HG03039 (cell line): ENCODE measurements at regions not wholly inside any gene's neighbourhood (a gene's known extent, or its start where the extent isn't known, plus 50 kb on each side); places are given as distances from the start of the nearest gene placed in this dataset.

ENCODE experiments used
- ATAC-seq: cut with Tn5 transposase; IDR thresholded peaks from one replicate; pipeline ENCODE4 v1.9.1; 2021; ENCODE audit warnings: mild to moderate bottlenecking, moderate library complexity; ENCODE audit not compliant: unreplicated experiment

DNA sequence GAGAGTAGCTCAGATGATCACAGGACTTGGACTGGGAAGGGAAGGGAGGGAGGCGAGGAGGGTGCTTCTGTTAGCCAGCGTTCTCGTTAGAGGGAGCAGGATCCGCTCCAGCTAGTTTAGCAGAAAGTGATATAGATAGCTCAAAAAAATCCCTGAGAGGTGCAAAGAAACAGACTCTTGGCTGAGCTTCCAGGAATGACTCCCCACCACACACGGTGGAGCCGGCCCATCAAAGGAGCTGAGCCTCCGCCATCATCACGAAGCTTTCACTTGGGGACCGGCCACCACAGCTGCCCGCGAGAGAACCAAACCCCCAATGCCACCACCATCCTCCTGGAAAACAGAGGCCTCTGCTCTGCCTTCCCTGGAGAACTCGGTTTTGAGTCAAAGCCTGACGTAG lies 124.6 kb upstream of the BCL2L14 start:
- ATAC-seq, result no peak

DNA sequence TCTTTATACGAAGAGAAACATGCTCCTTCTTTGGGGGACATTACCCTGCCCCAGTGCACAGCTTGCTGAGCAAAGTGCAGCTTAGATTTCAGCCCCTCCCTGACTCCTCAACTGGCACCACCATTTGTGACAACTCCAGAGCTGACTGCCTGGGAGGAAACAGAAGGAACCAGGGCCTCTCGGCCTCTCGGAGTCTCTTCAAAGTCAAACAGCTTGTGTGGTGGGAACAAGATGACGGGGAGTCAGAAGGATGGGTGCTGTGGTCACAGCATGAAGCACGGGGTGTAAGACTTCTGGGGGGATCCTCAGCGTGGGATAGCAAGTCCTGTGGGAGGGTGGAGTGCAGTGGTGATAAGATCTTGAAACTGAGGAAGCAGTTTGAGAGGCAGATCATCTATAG lies 123.5 kb upstream of the BCL2L14 start:
- no peak for ATAC-seq

DNA sequence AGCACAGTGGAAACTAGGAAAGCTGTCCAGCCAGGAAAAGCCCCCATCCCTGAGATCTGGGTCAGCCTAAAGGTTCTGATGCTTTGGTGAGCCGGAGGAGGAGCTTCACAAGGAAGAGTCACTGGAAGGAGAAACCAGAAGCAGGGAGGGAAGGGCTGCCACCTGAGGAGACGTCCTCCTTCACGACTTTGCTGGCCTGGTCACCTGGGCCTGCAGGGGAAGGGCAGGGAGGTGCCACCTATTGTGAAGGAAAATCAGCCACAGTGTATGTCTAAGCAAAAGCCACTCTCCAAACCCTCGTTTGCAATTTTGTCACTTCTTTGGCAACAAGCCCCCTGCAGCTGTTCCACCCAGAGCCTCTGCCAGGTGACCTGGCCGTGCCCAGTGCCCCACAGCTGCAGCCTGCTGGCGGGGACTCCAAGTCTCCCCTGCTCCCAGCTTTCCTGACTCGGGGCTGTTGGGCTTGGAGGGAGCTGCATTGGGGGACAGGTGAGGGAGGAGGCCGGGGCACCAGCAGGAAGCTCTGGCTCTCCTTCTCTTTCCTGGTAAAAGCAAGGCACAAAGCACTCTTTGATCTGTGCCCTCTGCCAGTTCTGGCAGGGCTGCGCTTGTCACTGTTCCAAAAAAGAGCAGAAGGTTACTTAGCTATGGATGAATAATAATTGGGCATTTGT lies 120.9 kb upstream of the BCL2L14 start:
- ATAC-seq, result no peak

DNA sequence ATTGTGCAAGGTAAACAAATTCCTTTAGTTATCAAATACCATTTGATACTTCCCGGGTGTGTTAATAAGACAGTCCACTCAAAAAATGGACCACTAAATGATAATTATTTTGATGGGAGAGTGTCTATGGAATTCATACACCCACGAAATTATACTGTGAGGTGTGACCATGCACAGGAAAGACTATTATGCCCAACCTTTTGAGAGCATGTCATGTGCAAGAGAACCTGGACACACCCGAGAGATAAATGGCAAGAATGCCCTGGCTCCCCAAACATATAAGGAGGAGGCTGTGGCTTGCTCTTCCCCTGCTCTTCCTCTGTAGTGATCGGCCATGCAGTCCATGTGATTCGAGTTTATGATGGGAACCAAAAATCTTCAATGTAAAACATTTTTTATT lies 119.5 kb upstream of the BCL2L14 start:
- no peak for ATAC-seq

DNA sequence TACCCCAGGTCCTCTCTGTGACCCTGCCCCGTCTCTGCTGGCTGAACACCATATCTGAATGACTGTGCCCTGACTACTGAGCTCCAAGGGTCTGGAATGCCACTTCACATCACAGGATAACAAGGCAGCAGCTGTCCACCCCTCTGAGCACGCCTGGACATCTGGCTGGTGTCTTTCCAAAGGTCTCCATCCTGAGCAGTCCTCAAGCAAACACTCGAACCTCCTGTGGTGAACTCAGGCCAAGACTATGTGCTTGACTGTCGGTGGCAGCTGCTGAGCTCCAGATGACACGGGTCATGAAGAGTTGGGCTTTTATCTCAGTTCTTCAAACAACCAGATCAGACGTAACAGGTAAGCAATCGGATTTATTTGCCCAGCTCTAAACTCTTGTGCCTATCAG lies 117.2 kb upstream of the BCL2L14 start:
- no peak for ATAC-seq

DNA sequence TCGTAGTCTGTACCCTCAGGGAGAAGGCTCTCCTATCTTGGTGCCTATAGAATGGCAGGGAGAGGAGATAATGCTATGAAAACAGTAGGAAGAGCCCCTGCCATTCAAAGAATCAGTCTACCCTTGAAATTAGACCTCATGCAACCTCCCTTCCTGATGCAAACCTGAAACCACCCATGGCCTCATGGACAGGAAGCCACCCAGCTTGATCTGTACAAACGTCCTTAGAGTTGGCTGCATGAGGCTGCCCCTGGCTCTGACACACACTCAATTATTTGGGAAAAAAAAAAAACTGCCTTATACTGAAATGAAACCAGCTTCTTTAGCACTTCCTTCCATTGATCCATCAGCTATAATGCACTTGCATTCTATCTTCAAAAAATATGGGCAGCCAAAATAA lies 116.6 kb upstream of the BCL2L14 start:
- ATAC-seq, result no peak

DNA sequence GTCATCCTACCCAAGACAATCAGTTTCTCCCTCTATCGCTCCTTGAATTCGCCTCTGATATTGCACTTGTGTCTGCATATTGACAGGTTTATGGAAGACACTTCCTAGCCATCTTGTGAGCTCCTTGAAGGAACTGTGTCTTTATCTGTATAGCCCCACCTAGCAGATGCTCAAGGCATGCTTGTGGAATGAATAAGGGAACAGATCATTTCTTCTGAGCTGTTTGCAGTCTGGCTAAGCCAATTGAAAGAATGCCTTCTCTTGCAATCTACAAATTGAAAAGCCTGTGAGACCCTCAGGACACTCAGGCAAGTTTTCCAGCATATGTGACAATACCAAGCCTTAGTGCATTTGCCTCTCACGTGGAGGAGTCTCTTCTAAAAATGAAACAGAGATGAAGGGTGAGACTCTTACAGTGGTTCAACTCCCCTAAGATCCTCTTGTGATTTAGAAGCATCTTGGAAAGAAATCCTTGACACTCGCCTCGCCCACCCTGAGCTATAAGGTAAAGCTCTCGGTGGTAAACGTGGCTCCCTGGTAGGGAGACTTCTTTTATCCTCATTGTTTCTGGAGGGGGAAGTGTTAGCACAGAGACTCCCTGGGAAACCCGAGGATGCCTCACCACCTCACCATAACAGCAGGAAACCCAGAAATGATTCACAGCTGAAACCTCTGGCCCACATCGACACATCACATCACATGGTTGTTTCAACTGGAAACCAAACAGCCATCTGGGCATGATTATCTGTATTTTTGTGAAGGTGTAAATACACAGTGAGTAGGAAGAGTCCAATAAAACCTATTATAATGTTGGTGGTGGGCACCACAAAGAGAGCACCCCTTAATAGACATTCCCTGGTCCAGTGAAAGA lies 112.3 kb upstream of the BCL2L14 start:
- peak; percentile 51 for ATAC-seq

DNA sequence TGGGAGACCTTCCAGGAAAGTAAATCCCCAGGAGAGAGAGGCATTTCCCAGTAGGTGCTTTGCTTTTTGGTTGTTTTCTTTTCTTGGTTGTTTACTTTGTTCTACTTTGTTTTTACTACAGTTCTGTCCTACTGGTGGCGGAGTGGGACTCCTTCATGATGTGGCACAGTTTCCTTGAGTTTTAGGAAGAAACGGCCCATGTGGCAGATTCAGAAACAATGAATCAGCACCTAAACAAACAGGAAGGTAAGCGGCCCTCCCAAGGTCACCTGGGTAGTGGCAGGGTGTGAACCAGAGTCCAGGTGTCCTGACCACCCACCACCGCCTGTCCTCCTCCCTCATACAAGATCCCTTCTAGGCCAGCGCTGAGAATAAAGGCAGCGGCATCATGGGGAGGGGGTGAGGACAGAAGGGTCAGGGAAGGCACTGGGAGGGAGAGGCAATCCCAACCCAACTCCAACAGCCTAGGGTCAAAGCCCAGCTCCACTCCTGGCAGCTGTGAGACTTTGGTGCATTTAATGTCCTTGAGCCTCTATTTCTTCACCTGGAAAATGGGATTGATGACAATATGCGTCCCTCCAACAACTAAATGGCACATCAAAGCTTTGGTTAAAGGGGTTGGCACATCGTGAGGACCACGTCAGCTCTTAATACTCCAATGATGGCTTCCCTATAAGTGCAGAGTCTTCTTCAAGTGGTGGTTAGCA lies 111.5 kb upstream of the BCL2L14 start:
- ATAC-seq, result no peak

DNA sequence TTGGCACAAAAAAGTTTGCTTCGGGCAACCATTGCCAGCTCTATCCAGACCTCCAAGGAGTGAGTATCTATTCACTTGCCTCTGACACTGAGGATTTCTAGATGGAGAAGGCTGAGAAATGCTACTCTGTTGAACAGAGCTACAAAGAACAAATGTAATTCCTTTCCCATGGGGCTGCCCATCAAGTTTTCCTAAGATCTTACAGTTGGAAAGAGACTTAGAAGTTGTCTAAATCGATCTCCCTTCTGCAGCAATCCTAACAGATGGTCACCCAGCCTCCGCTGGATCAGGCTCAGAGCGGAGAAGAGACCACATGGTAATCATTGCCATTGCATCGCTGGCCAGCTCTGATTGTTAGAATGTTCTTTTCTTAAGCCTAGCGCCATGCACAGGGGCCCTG lies 110.1 kb upstream of the BCL2L14 start:
- ATAC-seq, result no peak

DNA sequence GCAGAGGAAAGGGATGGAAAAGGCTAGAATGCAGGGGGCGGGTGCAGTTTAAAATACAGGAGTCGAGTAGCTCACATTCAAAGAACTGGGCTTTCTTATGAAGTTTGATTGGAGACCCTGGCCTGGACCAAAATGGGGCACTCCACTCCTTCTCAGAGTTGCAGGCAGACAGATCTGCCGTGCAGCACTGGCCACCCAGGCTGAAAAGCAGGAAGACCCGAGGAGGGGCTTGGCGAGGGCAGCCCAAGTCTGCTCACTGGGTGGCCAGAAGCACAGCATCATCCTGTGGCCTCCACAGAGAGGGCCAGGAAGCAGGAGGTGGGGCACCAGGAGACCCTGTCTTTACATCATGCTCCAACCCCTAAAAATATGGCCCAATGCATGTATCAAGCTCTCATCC lies 109.1 kb upstream of the BCL2L14 start:
- ATAC-seq, result no peak

DNA sequence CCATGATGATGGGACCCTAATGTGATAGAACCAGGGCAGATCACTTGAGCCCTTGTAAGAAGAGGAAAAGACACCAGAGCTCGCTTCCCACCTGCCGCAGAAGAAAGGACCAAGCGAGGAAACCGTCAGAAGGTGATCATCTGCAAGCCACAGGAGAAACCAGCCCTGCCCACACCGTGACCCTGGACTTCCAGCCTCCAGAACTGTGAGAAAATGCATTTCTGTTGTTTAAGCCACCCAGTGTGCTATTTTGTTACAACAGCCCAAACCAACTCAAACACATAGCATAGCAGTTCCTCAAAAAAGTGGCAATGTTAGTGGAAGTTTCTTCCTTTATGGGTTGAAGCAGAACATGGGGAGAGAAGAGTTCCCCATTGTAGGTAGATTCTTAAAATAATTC lies 107.9 kb upstream of the BCL2L14 start:
- no peak for ATAC-seq

DNA sequence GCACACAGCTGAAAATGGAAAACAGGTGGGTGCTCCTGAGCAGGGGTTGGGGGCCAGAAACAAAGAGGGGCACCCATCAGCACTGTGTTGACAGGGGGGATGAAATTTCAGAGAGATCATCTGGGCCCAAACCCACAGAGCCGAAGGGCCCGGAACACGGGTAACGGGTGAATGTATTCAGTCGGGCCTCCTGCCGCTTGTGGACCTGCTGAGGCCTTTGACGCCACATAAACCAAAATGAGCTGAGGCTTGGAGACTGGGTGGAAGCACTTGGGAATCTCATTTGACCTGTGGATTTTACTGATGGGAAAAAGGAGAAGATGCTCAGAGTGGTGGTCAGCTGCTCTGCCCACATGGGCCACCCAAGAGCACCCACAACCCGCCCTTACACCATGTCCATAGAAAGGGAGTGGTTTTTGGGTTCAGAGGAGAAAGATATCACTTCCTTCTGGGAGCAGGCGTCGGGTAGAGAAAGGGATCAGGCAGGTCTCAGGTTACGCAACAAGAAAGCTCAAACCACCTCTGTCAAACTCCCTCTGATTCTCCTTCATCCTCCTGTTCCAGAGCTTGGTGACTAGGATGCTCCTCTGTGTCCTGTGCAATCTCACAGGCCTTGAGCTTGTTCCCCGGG lies 106.8 kb upstream of the BCL2L14 start:
- no peak for ATAC-seq

DNA sequence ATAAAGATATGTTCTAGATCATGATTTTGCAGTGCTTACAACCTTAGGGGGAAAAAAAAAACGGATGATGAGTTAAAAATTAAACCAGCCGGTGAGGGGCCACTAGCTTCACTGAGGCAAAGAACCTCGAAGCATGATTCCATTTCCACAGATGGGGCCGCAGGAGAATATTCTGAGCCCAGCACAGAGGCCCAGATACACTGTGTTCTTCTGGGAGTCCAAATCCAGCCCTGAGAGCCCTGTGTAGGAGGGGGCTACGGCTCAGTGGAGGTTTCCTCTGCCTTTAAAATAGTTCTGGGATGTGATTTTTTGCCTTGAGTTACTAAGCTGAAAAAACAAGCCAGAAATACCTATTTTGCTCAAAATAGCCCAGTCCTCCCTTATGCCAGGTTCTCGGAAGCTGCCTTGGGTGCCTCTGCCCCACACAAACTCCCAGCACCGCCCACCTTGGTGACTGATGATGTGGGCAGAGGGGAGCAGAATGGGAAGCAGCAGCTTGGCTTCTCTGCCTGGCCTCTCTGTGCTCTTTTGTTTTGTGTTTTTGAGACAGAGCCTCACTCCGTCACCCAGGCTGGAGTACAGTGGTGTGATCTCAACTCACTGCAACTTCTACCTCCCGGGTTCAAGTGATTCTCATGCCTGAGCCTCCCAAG lies 105.4 kb upstream of the BCL2L14 start:
- ATAC-seq, result no peak

DNA sequence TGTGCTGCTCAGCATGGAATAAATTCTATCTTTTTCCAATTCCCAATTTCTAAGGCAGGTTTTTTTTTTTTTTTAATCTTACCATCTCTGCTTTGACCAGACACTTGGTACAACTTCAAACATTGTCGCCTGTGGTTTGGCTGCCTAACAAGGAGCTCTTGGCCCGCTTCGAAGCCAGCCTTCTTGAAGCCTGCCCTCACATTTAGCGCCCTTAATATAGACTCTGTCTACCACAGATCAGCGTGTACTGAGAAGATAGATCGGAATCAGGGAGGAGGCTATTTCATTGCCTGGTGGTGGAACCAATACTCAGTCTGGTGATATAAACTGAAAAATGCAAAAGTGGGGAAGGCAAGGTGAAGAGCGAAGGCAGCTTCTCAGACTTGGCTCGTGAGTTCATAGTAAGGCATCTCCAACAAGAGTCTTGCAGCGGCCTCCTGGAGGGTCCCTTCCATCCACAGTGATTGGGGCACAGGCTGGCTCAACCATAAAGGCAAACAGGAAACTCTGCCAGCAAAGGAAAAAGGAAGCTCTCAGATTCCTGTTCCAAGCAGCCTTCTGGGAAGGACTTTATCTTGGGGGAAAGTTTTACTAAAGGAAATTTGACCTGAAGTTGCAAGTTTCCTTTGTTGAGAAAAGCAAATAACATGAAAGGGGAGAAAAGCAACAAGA lies 103.2 kb upstream of the BCL2L14 start:
- ATAC-seq, result no peak

DNA sequence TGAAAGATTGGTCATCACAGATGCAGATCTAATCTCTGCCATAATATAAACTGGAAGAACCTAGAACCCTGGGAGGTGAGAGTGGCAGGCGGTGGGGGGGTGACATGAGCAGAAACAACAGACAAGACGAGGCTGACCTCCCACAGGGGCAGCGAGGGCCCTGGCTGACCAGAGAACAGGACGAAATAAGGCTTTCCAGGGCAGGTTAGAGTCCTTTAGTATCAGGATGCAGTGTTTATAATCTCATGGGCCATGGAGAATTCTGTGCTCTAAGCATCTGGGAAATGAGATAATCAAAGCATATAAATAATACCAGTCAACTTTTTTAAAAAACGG lies 102.7 kb upstream of the BCL2L14 start:
- ATAC-seq, result no peak

DNA sequence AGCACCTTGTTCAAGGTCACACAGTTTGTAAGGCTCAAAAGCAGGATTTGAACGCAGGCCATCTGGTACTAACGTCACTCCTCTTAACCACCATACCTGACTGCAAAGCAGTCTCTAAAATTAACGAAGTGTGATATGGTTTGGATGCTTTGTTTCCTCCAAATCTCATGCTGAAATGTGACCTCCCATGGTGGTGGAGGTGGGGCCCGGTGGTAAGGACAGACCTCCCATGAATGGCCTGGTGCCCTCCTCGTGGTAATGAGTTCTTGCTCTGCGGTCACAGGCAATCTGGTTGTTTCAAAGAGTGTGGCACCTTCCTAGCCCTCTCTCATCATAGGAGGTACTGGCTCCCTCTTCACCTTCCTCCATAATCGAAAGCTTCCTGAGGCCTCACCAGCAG lies 102.2 kb upstream of the BCL2L14 start:
- no peak for ATAC-seq

DNA sequence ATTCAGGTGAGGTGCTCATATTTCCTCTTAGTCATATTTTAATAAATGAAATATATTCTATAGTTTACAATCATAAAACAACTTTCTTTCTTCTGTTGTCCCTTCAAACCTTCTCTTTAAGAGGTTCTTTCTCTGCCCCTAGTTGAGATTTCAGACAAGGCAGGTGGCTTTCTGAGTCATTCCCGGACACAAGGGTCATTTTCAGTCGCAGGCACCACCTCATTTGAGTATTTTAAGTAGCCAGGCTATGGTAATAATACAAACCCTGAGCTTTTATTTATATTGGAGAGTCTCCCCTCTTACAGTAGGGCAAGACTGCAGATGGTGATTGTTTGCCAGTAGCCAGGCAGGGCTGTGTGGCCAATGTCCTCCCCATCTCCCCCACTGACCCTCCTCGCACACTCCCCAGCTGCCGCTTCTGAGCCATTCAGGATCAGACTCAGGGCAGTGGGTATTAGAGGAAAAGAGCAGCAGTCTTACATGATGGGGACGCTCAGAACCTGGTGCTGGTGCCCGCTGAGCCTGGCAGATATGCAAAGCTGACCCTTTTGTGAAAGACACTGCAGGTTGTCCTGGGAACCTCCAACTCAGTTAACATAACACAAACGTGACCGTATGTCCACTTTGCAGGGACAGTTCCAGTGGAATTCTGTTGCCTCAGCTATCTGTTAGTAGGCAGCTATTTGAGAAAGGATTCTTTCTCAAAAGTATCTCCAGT lies 101.1 kb upstream of the BCL2L14 start:
- peak; percentile 64 for ATAC-seq

DNA sequence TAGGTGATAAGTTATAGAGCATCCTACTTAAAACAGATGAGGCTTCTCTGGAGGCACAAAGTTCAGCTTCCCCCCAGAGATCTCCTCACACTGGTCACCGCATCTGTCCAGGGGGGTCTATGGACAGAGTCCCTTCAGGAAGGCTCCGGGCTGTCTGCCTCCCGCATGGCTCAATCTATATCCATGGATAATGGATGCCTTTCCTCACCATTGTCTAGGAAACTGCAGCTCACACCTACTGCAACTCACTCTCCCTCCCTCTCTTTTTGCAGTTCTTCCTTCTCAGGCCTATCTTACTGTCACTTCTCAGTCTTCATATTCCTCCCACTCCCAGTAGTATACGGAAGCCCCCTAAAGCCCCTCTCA lies 100.6 kb upstream of the BCL2L14 start:
- no peak for ATAC-seq

DNA sequence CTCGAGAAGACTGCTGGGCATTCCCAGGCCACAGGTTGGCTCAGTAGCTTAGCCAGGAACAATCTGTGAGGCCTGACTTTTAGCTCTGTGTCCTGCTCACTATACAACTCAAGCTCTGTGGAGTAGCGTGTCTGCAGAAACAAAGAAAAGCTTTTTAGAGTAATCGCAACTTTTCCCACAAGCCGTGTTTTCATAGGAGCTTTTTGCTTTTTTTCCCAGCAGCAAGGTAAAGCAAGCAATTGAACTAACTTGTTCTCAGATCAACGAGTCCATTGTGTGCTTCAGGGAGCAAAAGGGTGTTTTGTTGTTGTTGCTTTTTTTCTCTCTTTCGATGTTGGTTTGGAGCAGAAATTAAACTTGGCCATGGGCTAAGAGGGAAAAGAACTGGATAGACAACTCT lies 97.3 kb upstream of the BCL2L14 start:
- ATAC-seq, result no peak

DNA sequence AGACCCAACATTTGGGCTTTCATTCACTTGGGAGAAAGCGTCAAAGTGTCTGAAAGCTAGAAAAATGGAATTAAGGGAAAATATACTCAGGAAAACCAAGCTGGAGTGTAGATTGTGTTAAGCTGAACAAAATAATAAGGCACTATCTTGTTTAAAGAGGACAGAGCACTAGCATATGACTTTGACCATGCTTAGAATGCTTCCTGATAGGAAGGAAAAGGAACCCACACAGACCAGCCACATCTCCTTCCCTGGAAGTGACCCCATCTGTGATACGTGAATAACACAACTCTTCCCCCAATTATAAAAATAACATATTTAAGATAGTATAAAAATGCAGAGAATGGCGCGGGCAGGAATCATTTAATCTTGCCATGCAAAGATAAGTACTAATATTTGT lies 94.7 kb upstream of the BCL2L14 start:
- no peak for ATAC-seq
